AG04450 (cell line): ENCODE measurements at regions not wholly inside any gene's neighbourhood (a gene's known extent, or its start where the extent isn't known, plus 50 kb on each side); places are given as distances from the start of the nearest gene placed in this dataset.

Experiments used
- CTCF ChIA-PET: fragments of 300-600, 350-600 bp; formaldehyde crosslinking; extraction: SDS; loops from one replicate; lab custom pipeline; 2022; ENCODE audit warnings: antibody characterized with exemption, inconsistent platforms; lab: Charles Lee
- POLR2A ChIA-PET: fragments of 350-600 bp; formaldehyde crosslinking; extraction: SDS; loops from one replicate; lab custom pipeline; 2021; ENCODE audit warnings: antibody characterized with exemption, inconsistent platforms; lab: Yijun Ruan, JAX
- DNase-seq: peaks from one replicate; pipeline ENCODE4 v3.0.0-alpha.2; 2011; ENCODE audit warnings: low read depth, low spot score
- H3K27ac ChIP-seq: one replicate; pipeline ENCODE4 v1.5.1; 2012; ENCODE audit warnings: low read depth, low read length, control low read depth
- H3K27me3 ChIP-seq: one replicate; pipeline ENCODE4 v1.6.0; 2012; ENCODE audit warnings: low read length; ENCODE audit not compliant: control insufficient read depth, insufficient read depth
- H3K4me3 ChIP-seq: 2 replicates; pipeline ENCODE4 v1.5.1; 2011; ENCODE audit warnings: mild to moderate bottlenecking, low read depth, low read length, control low read depth
- H3K9me3 ChIP-seq: 2 replicates; pipeline ENCODE4 v1.5.1; 2012; ENCODE audit warnings: low read length; ENCODE audit not compliant: control insufficient read depth, insufficient read depth
- TF ChIP-seq, protein P1 (sequence below): IDR thresholded peaks from 2 replicates; pipeline ENCODE4 v1.5.1; 2011; ENCODE audit warnings: low read depth, low read length, control low read depth, inconsistent platforms

DNA sequence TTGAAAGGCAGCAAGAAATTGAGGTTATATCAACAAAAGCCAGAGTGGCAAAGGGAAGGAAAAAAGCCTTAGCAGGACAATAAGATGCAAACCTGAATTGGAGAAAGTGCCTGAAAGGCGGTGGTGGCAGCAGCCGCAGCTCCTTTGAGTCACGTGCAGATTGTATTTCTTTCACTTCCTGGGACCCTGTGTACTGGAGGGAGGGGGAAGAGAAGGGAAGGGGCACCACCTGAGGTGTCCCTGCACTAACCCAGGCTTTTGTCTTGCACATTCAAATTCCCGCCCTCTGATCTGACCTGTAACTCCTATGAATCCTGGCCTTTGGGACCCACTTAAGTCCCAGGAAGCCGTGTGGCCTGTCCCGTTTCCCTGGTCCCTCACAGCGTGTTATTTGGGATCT is 326.1 kb upstream of the SKOR2 start:
- no peak overlapping the region for H3K4me3 ChIP-seq
- ChIA-PET CTCF (no interaction called here), POLR2A (no interaction called here)
- H3K27me3 ChIP-seq = no peaks in the 10 kb centered on the region
- no peak overlapping the region for H3K27ac ChIP-seq
- peaks cover 13% of the 10 kb centered on the region for H3K9me3 ChIP-seq
- TF ChIP-seq, protein P1, sequence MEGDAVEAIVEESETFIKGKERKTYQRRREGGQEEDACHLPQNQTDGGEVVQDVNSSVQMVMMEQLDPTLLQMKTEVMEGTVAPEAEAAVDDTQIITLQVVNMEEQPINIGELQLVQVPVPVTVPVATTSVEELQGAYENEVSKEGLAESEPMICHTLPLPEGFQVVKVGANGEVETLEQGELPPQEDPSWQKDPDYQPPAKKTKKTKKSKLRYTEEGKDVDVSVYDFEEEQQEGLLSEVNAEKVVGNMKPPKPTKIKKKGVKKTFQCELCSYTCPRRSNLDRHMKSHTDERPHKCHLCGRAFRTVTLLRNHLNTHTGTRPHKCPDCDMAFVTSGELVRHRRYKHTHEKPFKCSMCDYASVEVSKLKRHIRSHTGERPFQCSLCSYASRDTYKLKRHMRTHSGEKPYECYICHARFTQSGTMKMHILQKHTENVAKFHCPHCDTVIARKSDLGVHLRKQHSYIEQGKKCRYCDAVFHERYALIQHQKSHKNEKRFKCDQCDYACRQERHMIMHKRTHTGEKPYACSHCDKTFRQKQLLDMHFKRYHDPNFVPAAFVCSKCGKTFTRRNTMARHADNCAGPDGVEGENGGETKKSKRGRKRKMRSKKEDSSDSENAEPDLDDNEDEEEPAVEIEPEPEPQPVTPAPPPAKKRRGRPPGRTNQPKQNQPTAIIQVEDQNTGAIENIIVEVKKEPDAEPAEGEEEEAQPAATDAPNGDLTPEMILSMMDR = no peak
- DNase-seq = no peak

DNA sequence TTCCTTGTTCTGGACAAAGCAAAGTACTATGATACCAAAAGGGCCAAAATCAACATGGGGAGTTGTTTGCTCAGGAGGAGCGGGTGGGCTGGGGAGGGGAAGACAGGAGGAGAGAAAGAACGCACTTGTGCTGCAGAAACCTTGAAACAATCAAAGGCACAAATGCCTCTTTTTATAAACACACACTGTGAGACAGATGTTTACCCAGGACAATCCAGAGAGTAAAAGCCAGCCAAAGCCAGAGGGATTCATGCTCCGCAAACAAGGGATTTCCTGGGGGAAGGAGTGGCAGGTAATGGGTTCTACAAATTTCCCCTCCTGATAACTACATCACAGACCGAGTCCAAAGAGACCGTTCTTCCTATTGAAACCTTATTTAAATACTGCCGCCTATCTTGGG is 323.5 kb upstream of the SKOR2 start:
- no peak for DNase-seq
- Histone ChIP-seq H3K27ac (no peak overlapping the region), H3K27me3 (no peaks in the 10 kb centered on the region), H3K9me3 (peaks cover 10% of the 10 kb centered on the region), H3K4me3 (no peak overlapping the region)
- POLR2A ChIA-PET = no interaction called here
- TF ChIP-seq, protein P1 = no peak
- CTCF ChIA-PET = no interaction called here

DNA sequence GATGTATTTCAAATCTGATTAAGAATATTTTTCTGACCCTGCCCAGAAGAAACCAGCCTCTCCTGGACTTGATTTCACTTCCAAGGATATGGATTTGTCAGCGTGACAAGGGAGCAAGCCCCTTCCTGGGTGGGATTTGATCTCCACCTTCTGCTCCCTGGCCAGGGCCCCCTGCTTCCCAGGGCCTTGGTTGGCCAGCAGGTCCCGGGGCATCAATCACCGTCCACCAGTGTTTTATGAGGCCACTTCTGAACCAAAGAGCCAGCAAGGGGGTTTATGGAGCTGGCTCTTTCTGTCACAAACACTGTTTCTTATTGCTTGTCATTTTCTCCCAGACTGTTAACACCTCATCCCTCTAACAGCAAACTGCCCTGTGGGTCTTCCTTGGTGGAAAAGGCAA is 320.5 kb upstream of the SKOR2 start:
- no peaks in the 10 kb centered on the region for H3K27me3 ChIP-seq
- DNase-seq = no peak
- no peak overlapping the region for H3K4me3 ChIP-seq
- peaks cover 13% of the 10 kb centered on the region for H3K9me3 ChIP-seq
- H3K27ac ChIP-seq = no peak overlapping the region
- CTCF ChIA-PET = no interaction called here
- TF ChIP-seq, protein P1 = no peak
- POLR2A ChIA-PET = no interaction called here

GRCh38 chr18:47566809-47567208 is 315.3 kb upstream of the SKOR2 start:
- Histone ChIP-seq H3K27me3 (no peaks in the 10 kb centered on the region), H3K4me3 (no peak overlapping the region), H3K9me3 (peaks cover 10% of the 10 kb centered on the region), H3K27ac (no peak overlapping the region)
- TF ChIP-seq, protein P1 = no peak
- ChIA-PET CTCF (no interaction called here), POLR2A (no interaction called here)
- DNase-seq = no peak

- CTCF ChIA-PET = no interaction called here
- Histone ChIP-seq H3K9me3 (peaks cover 13% of the 10 kb centered on the region), H3K27me3 (no peaks in the 10 kb centered on the region), H3K4me3 (no peak overlapping the region), H3K27ac (no peak overlapping the region)
- POLR2A ChIA-PET = no interaction called here
- TF ChIP-seq, protein P1 = no peak
- no peak for DNase-seq
Observed at GRCh38 chr18:47560723-47561715, 309.6 kb upstream of the SKOR2 start.
